ENCODE measurements at regions not wholly inside any gene's neighbourhood (a gene's known extent, or its start where the extent isn't known, plus 50 kb on each side); places are given as distances from the start of the nearest gene placed in this dataset.
"Not testable (repeated sequence)": the region's sequence is repeated elsewhere in the genome, so short reads cannot be mapped to it uniquely, and the experiment has no call there.

DNA sequence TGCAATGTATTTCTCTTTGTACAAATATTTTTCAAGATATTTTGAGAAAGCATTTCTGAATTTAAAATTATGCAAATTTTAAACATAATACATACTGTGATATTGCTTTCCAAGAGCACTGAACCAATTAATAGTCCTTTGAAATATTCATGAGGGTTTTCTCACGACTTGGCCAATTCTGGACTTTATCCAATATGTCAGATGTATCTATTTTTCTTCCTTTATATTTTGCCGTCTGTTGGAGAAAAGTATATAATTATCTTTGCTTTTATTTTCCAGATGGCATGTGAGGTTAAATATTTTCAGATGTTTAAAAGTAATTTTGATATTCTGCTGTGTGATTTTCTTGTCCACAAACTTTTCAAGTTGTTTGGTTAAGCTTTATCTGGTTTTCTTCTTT, 378.9 kb downstream of the SLCO4C1 start:
- DNase-seq = no peak

DNA sequence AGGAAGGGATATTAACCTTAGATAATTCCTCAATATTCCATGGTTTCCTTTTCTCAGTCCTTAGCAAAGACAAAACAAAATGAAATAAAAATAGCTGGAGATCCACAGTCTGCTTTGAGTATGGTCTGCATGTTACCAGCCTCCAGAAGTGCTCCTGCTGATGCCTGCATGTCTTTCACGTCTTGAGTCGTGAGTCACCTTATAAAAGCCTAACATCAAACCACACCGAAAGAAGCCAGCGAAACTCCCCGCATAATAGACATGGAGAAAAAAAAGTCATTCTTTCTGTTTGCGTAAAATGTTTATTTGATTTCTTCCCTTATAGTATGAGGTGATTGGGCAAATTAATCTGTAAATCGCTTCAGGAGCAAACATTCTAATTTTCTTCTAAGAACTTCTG, 380.5 kb downstream of the SLCO4C1 start:
- DNase-seq = no peak

DNA sequence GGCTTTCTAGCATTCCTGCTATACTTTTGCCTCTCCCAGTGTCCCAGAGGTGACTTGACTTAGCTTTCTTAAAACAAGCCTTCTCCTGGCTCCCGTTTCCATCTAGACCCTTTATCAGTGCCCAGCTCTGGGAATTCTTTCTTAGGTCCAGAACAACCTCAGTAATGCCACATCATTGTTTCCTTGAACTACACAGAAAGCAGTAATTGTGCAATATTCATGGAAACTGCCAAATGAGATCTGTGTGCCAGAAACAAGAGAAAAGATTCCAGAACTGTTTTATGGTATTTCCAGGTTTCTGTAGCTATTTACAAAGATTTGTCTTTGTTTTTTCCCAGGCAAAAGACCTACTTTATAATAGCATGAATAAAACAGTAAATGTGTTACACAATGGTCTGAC, 391.3 kb downstream of the SLCO4C1 start:
- no peak for DNase-seq

DNA sequence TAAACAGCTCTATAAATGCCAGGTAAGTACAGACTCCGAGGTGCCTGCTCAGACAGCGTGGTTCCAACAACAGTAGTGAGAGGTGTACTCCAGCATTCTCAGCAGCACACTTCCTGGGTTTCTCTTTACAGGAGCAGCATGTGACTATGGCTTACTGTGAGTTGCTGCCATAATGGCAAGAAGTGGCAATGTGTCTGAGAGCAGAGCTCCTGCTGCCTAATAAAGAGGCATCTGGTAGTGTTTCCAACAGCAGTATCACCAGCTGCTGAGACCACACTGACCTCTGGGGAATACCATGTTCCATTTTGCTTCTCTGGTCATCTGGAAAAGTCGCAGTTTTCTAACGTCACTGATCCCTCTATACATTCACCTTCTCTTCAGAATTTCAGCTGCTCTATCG, 398.2 kb downstream of the SLCO4C1 start:
- no peak for DNase-seq

DNA sequence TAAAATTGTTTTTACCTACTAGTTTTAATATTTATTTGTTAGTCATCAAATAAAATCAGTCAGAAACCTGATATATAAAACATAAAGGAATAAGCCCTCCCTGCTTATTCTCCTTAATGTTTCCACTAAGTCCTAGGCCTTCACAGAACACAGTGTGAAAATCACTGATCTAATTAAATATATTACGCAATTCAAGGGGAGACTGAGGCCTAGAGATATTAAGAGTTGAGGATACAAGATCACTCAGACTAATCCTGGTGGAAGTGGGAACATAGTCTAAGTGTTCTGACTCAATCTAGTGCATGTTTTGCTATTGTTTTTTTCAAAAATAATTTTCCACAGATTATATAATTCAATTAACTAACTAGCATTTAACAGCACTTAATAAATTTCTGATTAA, 401.1 kb downstream of the SLCO4C1 start:
- no peak for DNase-seq

DNA sequence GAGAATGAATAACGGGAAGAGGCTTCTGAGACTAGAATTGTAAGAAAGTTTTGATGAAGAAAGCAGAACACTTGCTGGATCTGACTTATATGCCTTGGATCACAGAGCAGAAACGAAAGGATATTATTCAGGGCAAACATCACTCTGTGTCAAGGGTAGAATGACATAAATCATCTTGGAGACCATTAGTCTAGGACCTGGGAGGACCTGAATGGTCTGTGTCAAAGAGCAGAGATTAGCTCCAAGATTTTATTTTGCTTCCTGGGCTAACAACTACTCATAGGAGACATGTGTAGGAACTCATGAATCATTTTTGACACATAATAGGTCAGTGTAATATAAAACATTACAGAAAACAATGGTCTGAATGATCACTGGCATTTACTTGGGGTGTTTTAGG, 417.9 kb downstream of the SLCO4C1 start:
- no peak for DNase-seq

DNA sequence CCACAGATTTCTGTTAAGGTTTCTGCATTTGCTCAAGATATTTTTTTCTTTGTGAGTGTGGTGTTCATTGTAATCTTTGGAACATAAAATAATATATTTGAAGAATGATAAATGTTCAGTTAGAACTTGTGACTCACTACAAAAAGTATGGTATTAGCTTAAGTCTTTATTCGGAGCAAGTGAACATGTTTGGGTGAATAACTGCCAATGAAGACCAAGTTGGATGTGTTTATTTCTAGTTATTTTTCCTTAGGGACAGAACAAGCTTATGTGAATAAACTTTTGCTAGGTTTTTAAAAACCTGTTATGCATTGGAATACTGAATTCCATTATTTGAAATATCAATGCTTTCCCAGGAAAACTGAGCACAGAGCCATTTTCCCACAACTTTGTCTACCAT, 418.6 kb downstream of the SLCO4C1 start:
- no peak for DNase-seq

DNA sequence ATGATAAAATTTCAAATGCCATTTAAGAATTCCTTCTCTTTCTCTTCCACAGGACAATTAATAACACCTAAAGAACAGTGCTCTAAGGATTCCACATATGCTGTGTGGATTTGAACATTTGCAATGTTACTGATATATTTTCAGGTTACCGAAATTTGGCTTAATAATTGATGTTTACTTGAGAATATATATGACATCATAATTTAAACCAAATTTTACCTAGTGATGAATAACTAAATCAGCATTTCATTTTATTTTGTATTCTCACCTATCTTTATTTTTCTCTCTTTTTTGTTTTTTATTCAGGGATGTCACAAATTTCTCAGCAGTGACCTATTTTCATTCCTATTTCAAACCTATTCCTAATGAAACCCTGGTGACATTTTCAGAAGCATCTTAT, 429.6 kb downstream of the SLCO4C1 start:
- DNase-seq = no peak

DNA sequence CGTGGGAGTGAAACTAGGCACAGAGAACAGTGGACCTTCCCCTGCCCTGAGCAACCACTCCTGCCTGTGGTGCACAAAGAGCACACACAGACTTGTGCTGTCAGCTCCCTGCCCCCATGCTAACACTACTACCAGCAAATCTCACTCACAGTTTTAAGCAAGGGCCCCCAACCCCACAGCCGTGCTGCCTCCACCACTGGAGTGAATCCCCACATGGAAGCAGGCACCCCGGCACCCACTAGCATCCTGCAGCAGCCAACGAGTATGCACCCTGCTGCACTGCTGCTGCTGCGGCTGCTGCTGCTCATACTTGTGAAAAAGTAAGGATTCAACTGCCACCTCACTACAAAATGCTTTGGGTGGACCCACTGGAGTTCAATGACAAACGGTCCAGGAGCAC, 435.5 kb downstream of the SLCO4C1 start:
- no peak for DNase-seq

DNA sequence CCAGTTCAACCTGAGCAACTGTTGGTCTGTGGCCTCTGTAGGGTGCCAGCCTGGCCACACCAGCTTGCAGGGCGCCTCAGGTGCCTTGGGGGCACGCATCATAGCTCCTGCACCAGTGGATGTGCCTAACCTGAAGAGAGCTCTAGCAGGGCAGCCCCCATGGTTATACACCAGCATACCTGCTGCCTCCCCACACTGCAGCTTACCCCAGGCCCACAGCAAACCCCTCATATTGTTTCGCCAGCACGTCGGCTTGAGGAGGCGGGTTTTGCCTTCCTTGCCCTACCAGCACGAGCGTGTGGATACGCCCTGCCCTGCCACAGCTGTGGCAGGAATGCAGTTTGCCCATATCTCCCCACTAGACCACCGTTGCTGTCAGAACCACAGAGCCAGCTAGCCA, 435.9 kb downstream of the SLCO4C1 start:
- DNase-seq = no peak

DNA sequence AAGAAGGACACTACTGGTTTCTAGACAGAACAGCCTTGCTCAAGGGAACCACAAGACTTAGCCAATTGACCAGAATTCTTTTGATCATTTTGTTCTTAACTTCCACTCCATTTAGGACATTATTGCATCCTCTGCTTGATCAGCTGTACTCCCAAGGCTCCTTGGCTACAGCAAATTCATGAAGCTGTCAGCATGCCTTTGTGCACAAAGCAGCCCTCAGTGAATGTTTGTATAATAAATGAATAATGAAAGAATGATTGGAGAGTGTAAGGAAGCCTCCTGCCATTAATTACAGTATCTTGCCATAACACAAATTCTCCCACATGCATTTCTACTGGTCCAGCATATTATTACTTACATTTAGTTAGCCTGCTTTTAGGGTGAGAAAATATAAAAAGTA, 449.6 kb downstream of the SLCO4C1 start:
- DNase-seq = no peak

DNA sequence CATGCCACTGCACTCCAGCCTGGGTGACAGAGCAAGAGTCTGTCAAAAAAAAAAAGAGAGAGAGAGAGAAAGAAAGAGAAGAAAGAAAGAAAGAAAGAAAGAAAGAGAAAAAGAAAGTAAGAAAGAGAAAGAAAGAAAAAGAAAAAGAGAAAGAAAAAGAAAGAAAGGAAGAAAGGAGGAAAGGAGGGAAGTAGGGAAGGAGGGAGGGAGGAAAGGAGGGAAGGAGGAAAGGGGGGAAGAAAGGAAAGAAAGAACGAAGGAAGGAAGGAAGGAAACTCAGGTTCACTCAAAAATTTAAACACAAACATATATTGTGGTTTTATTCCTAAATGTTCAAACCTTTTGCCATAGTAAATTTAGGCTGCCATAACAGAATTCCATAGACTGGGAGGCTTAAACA, 453.0 kb downstream of the SLCO4C1 start:
- DNase-seq = no peak

DNA sequence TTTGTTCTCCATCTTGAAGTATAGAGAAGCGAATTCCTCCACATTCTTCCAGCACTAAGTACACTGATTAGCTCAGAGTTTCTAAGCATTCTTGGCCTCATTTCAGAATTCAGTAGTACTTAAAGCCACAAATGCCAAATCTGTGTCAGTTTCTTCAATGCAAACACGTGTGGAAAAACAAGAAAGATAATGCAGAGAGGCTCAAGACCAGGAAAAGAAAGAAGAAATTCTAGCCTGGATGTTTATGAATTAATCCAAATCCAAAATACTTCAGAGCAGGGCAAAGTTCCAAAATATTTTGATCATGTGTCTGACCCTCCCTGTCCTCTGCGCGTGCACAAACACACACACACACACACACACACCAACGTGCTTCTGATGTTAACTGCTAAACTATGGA, 457.6 kb downstream of the SLCO4C1 start:
- DNase-seq = no peak

DNA sequence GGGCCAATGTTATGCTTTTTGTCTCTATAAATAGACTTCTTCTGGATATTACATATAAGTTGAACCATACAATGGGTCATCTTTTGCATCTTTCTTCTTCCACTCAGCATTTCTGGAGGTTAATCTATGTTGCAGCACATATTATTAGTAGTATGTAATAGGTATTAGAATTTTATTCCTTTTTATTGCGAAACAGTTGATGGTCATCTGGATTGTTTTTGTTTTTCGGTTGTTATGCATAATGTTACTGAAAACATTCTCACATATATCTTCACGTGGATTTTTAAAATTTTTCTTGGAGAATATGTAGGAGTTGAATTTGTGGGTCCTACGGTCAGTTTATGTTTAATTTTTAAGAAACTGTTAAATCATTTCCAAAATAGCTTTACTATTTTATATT, 466.8 kb downstream of the SLCO4C1 start:
- DNase-seq = no peak

DNA sequence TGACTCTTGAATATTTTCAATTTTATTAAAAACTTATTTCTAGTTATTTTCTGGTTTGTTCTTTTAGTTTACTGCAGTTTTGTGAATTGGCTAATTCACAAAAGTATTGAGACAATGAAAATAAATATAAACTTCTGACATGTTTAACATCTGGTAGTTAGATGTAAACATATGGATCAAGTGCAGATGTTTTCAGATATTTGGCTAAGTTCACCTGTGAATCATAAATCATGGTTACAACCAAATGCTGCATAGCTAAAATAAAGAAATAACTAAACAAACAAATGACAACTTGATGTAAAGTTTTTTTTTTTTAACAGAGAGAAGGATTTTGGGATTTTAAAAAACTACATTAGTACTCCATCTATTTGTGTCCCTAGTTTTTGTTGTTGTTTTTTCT, 484.6 kb downstream of the SLCO4C1 start:
- DNase-seq = no peak

DNA sequence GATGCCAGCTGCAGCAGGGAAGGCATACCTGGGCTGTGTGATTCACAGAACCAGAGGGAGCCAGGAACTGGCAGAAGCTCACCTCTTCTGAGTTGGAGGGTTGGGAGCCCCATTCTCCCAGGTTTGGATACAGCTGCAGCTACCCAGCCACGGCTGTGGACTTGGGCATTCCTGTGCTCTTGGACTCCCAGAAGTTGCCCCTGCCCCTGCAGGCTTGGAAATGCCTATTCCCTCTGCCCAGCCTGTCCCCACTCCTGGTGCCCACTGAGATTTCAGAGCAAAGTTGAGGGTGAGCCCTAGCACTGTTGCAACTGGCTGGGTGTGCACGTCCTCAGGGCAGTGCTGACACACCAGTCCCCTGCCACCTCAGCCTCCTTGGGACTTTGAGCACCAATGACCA, 489.7 kb downstream of the SLCO4C1 start:
- DNase-seq = no peak

DNA sequence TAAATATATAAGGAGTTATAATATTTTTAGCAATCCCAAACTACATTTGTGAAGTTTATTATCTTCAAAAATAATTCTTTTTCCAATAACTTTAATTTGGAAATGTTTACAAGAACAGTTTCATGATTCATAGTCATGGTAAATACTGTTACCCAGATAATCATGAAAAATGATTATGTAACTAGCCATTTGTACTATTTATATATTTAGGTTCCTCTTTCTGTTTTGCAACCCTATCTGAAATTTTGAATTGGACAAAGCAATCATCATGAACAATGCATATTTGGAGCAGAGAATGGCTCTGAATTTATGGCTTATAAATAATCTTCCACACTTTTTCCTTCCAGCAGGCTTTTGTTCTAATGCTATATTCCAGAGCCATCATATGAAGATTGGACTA, 499.7 kb downstream of the SLCO4C1 start:
- DNase-seq = no peak

DNA sequence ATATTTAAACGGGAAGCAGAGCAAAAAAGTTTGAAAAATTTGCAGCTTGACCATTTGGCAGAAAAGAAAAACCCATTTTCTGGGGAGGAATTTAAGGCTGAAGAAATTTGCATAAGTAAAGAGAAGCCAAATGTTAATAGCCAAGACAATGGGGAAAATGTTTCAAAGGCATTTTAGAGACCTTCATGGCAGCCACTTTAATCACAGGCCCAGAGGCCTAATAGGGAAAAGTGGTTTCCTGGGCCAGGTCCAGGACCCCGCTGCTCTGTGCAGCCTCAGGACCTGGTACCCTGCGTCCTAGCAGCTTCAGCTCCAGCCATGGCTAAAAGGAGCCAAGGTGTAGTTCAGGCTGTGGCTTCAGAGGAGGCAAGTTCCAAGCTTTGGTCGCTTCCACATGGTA, 507.3 kb downstream of the SLCO4C1 start:
- DNase-seq = no peak

DNA sequence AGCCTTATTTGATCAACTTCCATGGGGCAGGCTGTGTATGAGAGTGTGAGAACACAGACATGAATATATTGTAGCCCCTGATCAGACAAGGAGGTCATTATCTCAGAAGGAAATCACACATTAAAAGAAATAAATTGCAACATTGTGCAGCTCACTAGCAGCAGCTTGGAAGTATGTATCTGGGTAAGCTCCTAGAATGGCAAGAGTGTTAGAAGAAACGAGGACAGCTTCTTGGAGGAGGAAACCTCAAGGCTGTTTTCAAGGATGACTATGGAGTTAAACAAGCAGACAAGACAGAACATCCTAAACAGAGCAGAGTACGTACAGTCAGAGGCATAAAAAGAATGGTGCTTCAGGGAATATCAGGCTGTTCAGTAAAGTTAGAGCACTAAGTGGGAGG, 511.0 kb downstream of the SLCO4C1 start:
- no peak for DNase-seq

DNA sequence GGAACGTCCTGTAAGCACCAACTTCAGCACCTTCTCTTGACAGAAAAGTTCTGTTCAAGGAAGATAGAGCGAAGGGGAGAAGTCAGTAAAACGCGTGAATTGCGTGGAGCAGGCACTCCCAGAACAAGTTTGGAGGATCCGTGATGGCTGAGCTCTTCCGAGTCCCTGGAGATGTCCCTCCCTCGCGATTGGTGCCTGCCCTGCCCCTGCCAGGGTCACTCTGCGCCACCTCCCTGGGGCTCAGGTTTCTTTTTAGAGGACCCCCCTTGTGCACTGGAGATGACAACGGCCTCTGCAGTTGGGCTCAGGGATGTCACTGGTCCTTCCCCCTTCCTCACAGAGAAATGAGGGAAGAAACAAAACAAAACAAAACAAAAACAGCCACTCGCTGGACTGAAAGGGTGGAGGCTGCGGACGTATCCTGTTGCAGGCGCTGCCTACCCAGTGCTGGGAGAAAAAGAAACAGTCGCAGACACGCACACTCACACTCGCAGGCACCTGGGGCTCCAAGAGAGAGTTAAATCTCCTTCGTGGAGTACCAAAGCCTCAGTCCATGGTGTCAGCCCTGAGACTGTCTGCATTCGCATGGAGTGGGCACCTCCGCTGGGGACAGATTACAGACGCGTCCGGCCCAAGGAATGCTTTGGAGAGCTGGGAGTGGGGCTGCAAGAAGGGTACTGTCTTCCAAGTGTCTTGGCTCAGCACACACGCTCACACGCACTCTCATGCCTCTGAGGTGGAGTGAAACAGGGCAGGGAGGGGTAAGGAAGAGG, 512.7 kb downstream of the SLCO4C1 start:
- no peak for DNase-seq

DNA sequence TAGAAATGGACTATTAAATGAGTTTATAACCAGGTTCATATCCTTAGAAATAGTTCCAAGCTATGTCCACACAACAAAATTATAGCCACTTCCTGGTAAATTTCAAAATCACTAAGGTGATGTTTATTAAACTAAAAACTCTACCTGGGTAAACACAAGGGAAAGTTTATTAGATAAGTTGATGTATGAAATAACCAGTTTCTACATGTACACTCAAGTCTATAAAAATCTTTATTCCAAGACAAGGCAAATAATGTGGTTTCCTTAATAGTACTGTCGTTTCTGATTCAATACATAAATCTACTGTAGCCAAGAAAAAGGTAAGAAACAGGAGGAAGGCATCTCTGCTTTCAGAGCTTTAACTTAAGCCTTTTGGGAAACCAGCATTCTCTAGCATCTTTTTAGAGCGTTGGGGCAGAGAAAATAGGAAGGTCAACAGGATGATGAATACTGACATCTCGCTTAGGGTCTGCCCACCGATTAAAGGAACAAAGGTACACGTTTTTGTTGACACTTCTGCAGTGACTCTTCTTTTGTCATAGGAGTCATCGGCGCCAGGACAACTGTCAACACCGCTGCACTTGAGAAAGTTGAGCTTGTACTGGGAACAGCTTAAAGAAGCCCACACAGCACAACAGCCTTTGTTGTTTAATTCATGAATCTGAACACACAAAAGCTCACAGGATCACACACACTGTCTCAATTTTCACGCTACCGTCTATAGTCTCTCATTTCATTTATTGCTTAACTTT, 513.6 kb downstream of the SLCO4C1 start:
- DNase-seq = no peak

DNA sequence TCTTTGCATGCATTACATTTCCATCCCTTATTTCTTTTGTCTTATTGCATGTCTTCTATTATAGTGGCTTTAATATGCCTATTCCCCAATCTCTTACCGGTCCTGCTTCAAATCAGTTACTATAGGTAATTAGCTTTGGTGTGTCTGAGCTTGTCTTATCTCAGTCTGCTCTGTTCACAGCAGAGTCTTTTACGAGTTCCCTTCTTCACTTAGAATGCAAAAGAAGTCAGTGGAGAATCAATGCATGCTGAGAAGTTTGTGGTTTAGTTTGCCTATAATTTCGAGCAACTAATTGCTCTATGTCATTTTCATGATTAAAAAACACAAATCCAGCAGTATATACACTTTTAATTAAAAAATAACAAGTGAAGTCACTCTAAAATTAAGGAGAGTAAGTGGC, 545.0 kb downstream of the SLCO4C1 start:
- no peak for DNase-seq

DNA sequence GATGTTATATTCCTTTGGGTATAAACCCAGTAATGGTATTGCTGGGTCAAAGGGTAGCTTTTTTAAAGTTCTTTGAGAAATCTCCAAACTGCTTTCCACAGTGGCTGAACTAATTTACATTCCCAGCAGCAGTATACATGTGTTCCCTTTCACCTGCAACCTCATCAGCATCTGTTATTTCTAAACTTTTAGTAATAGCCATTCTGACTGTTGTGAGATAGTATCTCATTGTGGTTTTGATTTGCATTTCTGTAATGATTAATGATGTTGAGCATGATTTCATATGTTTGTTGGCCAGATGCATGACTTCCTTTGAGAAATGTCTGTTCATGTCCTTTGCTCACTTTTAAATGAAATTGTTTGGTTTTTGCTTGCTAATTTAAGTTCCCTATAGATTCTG, 553.1 kb downstream of the SLCO4C1 start:
- DNase-seq = not testable (repeated sequence)

DNA sequence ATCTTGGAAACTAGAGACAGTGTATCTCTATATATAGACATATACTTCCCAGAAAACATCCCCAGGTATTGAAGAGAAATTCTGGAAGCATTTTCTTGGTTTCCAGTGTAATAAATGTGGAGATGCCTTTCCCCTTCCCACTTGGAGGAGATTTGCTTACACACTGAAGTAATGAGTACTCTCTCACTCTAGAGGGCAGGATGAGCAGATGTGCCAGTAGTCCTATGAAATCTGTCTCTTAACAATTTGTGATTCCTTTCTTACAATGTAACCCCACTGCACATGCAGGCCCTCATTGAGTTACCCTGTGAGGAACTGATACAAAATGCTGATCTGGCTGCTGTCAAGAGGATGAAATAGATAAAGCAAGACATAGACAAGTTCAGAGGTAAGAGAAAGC, 567.2 kb downstream of the SLCO4C1 start:
- DNase-seq = no peak

DNA sequence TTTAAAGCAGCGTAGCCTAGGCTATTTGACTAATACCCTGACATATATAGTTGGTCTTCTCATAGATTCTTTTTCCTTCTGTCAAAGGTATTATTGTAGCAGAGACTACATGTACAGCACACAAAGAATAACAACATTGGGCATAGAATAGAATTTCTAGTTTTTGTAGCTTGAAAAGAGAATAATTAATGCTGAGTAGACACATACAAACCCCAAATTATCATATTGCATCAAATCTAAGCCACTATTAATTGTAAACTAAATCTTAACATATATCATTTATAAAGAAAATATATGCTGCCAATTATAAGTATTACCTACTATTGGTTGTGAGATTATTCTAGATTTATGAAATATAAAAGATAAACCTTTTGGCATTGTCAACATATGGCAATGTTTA, 574.5 kb downstream of the SLCO4C1 start:
- DNase-seq = no peak

Data from kidney glomerular epithelial cell (primary cell).